GM12801 (cell line): ENCODE measurements at regions not wholly inside any gene's neighbourhood (a gene's known extent, or its start where the extent isn't known, plus 50 kb on each side); places are given as distances from the start of the nearest gene placed in this dataset.

ENCODE experiments used
- TF ChIP-seq, protein P1 (sequence below): IDR thresholded peaks from one replicate; pipeline ENCODE4 v1.5.1; 2011; ENCODE audit warnings: control low read depth; ENCODE audit not compliant: insufficient read length; ENCODE audit errors: extremely low read depth

DNA sequence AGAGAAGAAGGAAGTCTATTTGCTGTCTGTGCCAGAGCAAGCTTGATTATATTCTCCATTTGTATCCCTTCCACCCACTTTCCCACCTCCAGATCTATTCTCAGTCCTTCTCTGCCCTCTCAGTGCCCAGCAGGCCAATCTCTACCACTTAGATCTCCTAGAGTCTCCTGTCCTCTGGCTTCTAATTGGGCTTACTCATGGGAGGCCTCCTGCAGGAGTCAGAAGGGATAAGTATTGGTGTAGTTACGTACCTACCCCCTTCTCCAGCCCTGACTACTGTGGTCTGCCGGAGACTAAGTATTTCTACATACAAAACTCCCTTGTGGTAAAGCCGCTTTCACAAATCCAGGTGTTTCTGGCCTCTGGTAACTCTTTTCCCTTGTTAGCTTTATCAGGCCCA lies 221.2 kb downstream of the PTGER3 start:
- TF ChIP-seq, protein P1, sequence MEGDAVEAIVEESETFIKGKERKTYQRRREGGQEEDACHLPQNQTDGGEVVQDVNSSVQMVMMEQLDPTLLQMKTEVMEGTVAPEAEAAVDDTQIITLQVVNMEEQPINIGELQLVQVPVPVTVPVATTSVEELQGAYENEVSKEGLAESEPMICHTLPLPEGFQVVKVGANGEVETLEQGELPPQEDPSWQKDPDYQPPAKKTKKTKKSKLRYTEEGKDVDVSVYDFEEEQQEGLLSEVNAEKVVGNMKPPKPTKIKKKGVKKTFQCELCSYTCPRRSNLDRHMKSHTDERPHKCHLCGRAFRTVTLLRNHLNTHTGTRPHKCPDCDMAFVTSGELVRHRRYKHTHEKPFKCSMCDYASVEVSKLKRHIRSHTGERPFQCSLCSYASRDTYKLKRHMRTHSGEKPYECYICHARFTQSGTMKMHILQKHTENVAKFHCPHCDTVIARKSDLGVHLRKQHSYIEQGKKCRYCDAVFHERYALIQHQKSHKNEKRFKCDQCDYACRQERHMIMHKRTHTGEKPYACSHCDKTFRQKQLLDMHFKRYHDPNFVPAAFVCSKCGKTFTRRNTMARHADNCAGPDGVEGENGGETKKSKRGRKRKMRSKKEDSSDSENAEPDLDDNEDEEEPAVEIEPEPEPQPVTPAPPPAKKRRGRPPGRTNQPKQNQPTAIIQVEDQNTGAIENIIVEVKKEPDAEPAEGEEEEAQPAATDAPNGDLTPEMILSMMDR = no peak

DNA sequence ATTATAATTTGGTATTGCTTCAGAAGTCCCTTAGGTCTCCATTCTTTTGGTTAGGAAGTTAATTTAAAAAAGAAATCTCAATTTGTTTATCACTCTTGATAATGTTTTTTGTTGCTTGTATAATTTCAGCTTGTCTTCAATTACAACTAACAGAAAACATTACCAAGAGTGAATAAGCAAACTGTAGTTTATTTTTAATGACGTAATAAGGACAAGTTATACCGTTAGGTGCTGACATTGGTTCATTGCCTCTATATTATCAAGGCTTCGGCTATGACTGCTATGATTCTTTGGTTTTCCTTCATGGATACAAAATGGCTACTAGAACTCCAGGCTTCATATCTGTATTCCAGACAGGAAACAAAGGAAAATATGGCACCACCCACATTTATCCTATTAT lies 220.6 kb downstream of the PTGER3 start:
- TF ChIP-seq, protein P1 = no peak

- TF ChIP-seq, protein P1 = no peak
Observed at GRCh38 chr1:70828177-70828576, 219.4 kb downstream of the PTGER3 start.

- TF ChIP-seq, protein P1 = no peak
Observed at GRCh38 chr1:70836456-70836855, 211.2 kb downstream of the PTGER3 start.

DNA sequence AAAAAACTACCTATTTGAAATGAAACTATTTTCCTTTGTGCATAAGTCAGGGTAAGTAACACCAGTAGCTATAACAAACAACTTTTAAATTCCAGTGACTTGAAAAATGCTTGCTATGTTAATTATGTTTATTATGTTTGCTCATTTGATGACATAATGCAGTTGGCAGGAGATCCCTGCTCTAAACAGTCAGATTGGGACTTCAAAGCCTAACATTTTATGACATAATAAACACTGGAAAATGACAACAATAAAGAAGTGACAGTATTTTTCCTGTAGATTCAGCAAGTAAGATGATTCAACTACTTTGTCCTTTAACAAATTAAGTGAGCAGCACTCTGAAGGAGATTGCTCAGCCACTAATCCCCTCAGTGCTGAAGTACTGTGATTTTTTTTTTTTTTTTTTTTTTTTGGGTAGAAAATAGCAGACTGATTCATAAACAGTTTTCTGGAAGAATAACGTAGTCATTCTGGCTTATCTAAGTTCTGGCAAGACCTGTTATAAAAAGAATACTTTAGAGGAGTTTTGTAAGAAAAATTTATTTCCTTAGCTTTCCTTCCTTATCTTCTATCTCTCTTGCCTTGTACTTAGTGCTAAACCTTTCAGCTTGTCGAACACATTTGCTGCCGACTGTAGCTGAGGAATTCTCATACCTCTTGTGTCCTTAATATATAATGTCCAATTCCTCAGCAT lies 207.2 kb downstream of the PTGER3 start:
- TF ChIP-seq, protein P1 = no peak

- TF ChIP-seq, protein P1 = no peak
Observed at GRCh38 chr1:70842562-70842961, 205.1 kb downstream of the PTGER3 start.

GRCh38 chr1:70843452-70843851 lies 204.2 kb downstream of the PTGER3 start:
- TF ChIP-seq, protein P1 = no peak
